Esophagus squamous epithelium (tissue), 4 donors: ENCODE measurements at regions not wholly inside any gene's neighbourhood (a gene's known extent, or its start where the extent isn't known, plus 50 kb on each side); places are given as distances from the start of the nearest gene placed in this dataset.

Experiments
- POLR2A ChIP-seq, 4 donors: fragments of 450-650 bp; IDR thresholded peaks; one replicate each; pipeline ENCODE4 v1.6.1; 2017; ENCODE audit warnings: antibody characterized with exemption in 4 of 4, mild to moderate bottlenecking in 4 of 4, moderate library complexity in 3 of 4
- TF ChIP-seq, protein P1 (sequence below), 6 experiments: fragments of 450-650 bp in 4 of 6; fragments of 200-600 bp in 2 of 6; sonication (generic) in 2 of 6; IDR thresholded peaks; one replicate each; pipeline ENCODE4 v1.5.1; 2016 to 2019; ENCODE audit warnings: antibody characterized with exemption in 6 of 6, mild to moderate bottlenecking in 4 of 6, moderate library complexity in 4 of 6

DNA sequence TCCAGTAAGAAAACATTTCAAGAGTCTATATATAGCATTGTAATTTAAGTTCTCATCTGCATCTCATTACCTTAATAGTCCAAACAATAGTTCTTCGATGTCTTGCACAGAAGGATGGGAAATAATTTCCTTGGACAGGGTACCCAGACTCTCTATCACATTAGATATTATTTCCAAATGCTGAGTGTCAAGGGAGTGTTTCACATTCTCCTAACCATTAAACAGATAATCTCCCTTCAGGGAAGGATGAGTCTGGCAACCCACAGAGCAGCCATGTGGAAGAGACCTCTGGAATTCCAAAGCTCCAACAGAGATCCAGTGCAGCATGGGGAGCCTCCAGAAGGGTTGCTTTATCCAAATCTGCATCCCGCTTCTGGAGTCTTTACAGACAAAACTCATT, 89.6 kb downstream of the FZD1 start:
- TF ChIP-seq, protein P1, sequence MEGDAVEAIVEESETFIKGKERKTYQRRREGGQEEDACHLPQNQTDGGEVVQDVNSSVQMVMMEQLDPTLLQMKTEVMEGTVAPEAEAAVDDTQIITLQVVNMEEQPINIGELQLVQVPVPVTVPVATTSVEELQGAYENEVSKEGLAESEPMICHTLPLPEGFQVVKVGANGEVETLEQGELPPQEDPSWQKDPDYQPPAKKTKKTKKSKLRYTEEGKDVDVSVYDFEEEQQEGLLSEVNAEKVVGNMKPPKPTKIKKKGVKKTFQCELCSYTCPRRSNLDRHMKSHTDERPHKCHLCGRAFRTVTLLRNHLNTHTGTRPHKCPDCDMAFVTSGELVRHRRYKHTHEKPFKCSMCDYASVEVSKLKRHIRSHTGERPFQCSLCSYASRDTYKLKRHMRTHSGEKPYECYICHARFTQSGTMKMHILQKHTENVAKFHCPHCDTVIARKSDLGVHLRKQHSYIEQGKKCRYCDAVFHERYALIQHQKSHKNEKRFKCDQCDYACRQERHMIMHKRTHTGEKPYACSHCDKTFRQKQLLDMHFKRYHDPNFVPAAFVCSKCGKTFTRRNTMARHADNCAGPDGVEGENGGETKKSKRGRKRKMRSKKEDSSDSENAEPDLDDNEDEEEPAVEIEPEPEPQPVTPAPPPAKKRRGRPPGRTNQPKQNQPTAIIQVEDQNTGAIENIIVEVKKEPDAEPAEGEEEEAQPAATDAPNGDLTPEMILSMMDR (IDR thresholded peaks at IDR 0.05): no peak
- TF ChIP-seq POLR2A (IDR thresholded peaks at IDR 0.05): no peak
